GM12878 (cell line): ENCODE measurements at regions not wholly inside any gene's neighbourhood (a gene's known extent, or its start where the extent isn't known, plus 50 kb on each side); places are given as distances from the start of the nearest gene placed in this dataset.

Source experiments
- ATF3 ChIP-seq: IDR thresholded peaks from 2 replicates; pipeline ENCODE4 v1.6.1; 2011; ENCODE audit warnings: low read depth, mild to moderate bottlenecking, low read length, moderate library complexity, borderline replicate concordance; ENCODE audit errors: extremely low read depth
- CEBPZ ChIP-seq: fragments of 150-350 bp; IDR thresholded peaks from 2 replicates; pipeline ENCODE4 v1.6.1; 2016; ENCODE audit warnings: low read depth, low read length
- CTCF ChIP-seq, 3 experiments: IDR thresholded peaks in 2 of 3; conservative IDR thresholded peaks in 1 of 3; 2 replicates each; pipeline ENCODE4 v1.5.1; 2011; ENCODE audit warnings: low read depth in 3 of 3, low read length in 3 of 3, mild to moderate bottlenecking in 3 of 3, control low read depth in 2 of 3, moderate library complexity in 2 of 3, inconsistent platforms in 1 of 3, mixed read lengths in 1 of 3; ENCODE audit not compliant: control insufficient read depth in 2 of 3, insufficient read depth in 1 of 3; ENCODE audit errors: extremely low read depth in 1 of 3
- EP300 ChIP-seq, 2 experiments: fragments of 150-350 bp in 1 of 2; IDR thresholded peaks; 2 replicates each; pipeline ENCODE4 v1.6.1; 2011 to 2012; ENCODE audit warnings: low read depth in 2 of 2, low read length in 2 of 2, borderline replicate concordance in 1 of 2, improper control_type of control experiment in 1 of 2, inconsistent platforms in 1 of 2; ENCODE audit not compliant: control insufficient read depth in 1 of 2
- IRF3 ChIP-seq: fragments of 450-650 bp; IDR thresholded peaks from 2 replicates; pipeline ENCODE4 v1.6.1; 2014; ENCODE audit warnings: mild to moderate bottlenecking
- POLR2A ChIP-seq: IDR thresholded peaks from 2 replicates; pipeline ENCODE4 v1.6.1; 2011; ENCODE audit warnings: low read depth, mild to moderate bottlenecking, low read length
- REST ChIP-seq: IDR thresholded peaks from 2 replicates; pipeline ENCODE4 v1.6.1; 2012; ENCODE audit warnings: mild to moderate bottlenecking, low read depth, low read length
- SIN3A ChIP-seq: IDR thresholded peaks from 2 replicates; pipeline ENCODE4 v1.6.1; 2012; ENCODE audit warnings: low read depth, low read length, improper control_type of control experiment
- SUPT20H ChIP-seq: IDR thresholded peaks from 2 replicates; pipeline ENCODE4 v1.6.1; 2011; ENCODE audit warnings: low read depth, mild to moderate bottlenecking, low read length, moderate library complexity, borderline replicate concordance; ENCODE audit not compliant: control insufficient read depth
- TARDBP ChIP-seq: IDR thresholded peaks from 2 replicates; pipeline ENCODE4 v1.6.1; 2016; ENCODE audit warnings: borderline replicate concordance
- ZZZ3 ChIP-seq: IDR thresholded peaks from 2 replicates; pipeline ENCODE4 v1.6.1; 2011; ENCODE audit warnings: low read depth; ENCODE audit not compliant: control insufficient read depth, insufficient read length

GRCh38 chr12:104816845-104817503, 141.1 kb downstream of the SLC41A2 start:
- no peak for TF ChIP-seq TARDBP
- TF ChIP-seq REST = no peak
- no peak for TF ChIP-seq POLR2A
- no peak for TF ChIP-seq CTCF (IDR thresholded peaks at IDR 0.05 in 2 of 3, conservative IDR thresholded peaks at IDR 0.05 in 1 of 3; ENCODE audit: control insufficient read depth in 2 of 3, extremely low read depth in 1 of 3, insufficient read depth in 1 of 3, low read depth in 3 of 3, low read length in 3 of 3)
- no peak for TF ChIP-seq EP300 (IDR thresholded peaks at IDR 0.05; ENCODE audit: borderline replicate concordance in 1 of 2, control insufficient read depth in 1 of 2, low read depth in 2 of 2, low read length in 2 of 2)
- TF ChIP-seq IRF3 = no peak
- no peak for TF ChIP-seq SUPT20H
- no peak for TF ChIP-seq CEBPZ
- no peak for TF ChIP-seq ATF3
- TF ChIP-seq ZZZ3 = no peak
- TF ChIP-seq SIN3A = no peak
